Transverse colon (tissue), 3 donors: ENCODE measurements at regions not wholly inside any gene's neighbourhood (a gene's known extent, or its start where the extent isn't known, plus 50 kb on each side); places are given as distances from the start of the nearest gene placed in this dataset.

Experiments used
- CTCF ChIP-seq, 5 experiments: fragments of 200-600 bp in 3 of 5; fragments of 450-650 bp in 2 of 5; sonication (generic) in 3 of 5; IDR thresholded peaks; 1 replicate in 2 of 5; 2 replicates in 3 of 5; pipeline ENCODE4 v1.5.1; 2016 to 2017; ENCODE audit warnings: antibody characterized with exemption in 5 of 5, inconsistent platforms in 3 of 5, mild to moderate bottlenecking in 2 of 5, moderate library complexity in 1 of 5
- POLR2A ChIP-seq: fragments of 450-650 bp; IDR thresholded peaks from one replicate; pipeline ENCODE4 v1.6.1; 2016; ENCODE audit warnings: antibody characterized with exemption, mild to moderate bottlenecking, moderate library complexity

- TF ChIP-seq CTCF (IDR thresholded peaks at IDR 0.05) (no peak), POLR2A (no peak)
Measured at GRCh38 chr16:65827231-65827630, 539.3 kb upstream of the CDH5 start.
